ENCODE measurements at regions not wholly inside any gene's neighbourhood (a gene's known extent, or its start where the extent isn't known, plus 50 kb on each side); places are given as distances from the start of the nearest gene placed in this dataset.

DNA sequence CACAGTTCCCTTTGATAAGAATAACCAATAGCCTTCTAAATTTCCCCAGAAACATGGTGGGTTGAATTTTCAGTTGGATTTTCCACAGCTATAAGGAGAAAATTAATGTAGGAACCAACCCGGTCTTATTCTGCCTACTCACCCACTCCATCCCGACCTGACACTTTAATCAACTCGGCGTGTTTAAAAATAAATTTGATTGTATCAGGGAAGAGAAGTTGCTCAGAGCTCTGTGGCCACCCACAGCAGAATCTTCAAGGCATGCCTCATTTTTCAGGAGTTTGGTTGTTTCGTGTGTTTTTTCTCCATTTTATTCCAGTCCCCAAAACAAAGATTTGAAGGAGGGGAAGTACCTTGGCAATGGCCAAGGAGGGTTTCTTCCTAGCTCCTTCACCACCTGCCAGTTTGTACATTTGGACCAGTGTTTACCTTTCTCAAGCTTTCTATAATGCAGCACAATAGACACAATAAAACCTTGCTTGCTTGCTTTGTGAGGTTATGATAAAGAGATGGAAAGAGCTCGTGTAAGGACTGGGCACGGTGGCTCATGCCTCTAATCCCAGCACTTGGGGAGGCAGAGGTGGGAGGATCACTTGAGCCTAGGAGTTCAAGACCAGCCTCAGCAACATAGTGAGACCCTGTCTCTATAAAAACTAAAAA lies 297.2 kb upstream of the JARID2 start:
- DNase-seq (ENCODE audit: low read depth in 1 of 2, low spot score in 1 of 2): no peak

DNA sequence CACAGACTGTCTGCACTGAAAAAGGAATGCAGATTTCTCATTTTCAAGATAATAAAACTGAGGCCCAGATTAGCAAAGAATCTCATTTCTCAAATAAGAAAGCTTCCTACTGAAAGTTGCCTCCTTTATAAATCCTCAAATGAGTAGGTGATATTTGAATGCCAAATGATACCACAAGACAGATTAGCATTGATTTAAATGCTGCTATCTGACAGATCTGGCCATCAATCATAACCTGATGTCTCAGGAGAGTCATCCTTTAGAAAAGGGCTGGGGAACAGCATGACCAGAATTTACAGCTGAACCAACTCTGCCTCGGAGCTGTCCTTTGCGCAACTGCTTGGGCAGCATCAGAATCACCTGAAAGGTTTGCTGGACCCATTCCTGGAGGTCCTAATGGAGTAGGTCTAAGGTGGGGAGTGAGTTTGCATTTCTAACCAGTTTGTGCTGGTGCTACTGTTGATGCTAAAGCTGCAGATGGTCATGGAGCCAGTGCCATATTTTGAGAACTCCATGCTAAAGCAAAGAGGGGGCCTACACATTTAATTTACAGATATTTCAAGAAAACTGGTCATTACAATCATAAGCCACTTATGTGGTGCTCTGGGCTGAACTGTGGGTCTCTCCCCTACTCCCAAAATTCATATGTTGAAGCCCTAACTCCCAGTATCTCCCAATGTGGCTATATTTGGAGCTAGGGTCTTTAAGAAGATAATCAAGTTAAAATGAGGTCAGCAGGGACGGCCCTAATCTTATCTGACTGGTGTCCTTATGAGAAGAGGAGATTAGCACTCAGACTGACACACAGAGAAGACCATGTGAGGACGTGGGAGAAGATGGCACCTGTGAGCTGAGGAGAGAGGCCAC lies 295.5 kb upstream of the JARID2 start:
- DNase-seq (ENCODE audit: low read depth in 1 of 2, low spot score in 1 of 2): no peak

DNA sequence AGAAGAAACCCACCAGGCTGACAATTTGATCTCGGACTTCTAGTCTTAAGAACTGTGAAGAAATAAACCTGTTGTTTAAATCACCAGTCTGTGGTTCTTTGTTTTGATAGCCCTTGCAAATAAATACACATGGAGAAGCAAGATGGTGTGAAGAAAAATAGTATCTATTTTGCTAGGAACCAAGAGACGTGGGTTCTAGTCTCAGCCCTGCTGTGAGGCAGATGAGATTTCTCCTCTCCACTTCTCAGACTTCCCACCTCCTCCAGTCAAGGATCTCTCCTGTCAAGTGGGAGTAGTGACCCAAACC lies 294.9 kb upstream of the JARID2 start:
- DNase-seq (ENCODE audit: low read depth in 1 of 2, low spot score in 1 of 2): no peak

DNA sequence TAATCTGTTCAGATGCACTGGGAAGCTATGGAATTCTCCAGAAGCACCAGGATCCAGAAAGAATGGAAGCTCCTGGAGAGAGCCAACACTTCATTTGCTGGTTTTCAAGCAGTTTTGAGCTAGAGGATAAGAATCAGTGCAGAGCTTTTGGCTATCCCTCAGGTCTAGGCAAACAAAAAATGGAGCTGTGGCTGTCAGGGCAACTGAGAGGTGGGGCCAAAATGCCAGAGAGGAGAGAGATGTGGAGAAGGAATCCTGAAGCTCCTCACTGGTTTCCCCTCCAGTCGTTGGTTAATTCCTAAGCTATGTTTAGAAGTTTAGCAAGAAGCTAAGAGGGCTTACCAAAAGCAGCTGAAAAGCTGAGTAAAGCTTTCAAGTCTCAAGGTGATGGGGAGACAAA lies 294.2 kb upstream of the JARID2 start:
- no peak for DNase-seq (ENCODE audit: low read depth in 1 of 2, low spot score in 1 of 2)

DNA sequence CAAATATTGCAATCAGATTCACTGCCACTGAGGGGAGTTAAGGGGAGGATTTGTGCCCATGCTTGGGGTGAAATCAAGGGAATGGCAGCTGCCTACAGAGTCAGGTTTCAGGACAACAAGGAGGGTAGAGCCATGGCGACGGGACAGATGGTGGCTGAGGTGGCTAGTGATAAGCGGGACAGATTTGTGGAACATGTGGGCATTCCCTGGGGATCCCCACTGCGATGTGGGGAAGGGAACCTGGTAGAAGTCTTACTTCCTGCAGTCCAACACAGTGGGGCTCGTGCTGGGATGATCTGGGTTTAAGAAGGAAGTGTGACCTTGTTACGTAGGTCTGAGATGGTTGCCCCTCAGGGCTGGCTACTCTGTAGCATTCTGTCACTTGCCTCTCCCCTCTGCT lies 292.0 kb upstream of the JARID2 start:
- DNase-seq (ENCODE audit: low read depth in 1 of 2, low spot score in 1 of 2): no peak

DNA sequence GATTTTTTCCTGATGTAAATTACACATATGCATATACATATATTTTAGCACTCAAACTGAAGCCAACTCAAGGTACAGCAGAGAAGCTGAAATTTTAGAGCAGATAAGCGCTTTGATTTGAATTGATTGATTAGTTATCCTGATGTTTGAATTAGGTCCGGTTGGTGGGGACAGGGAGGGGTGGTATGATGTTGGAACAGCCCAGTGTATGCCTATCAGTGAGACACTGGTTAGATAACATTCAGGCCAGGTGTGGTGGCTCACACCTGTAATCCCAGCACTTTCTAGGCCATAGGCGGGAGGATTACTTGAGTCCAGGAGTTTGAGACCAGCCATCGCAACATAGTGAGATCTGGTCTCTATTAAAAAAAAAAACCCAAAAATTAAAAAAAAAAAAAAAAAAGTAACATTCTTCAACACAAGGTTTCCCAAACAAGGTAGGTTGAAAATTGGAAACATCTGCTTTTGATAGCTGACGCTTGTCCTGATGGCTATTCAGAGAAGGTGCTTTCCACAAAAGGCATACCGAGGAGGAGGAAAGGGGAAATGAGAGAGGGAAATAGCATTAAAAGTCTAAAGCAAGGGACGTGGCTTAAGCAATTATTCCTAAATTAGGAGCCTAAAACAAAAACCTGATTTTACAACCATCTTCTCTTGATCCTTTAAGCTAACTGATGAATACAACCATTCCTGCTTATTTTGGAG lies 288.4 kb upstream of the JARID2 start:
- no peak for DNase-seq (ENCODE audit: low read depth in 1 of 2, low spot score in 1 of 2)

DNA sequence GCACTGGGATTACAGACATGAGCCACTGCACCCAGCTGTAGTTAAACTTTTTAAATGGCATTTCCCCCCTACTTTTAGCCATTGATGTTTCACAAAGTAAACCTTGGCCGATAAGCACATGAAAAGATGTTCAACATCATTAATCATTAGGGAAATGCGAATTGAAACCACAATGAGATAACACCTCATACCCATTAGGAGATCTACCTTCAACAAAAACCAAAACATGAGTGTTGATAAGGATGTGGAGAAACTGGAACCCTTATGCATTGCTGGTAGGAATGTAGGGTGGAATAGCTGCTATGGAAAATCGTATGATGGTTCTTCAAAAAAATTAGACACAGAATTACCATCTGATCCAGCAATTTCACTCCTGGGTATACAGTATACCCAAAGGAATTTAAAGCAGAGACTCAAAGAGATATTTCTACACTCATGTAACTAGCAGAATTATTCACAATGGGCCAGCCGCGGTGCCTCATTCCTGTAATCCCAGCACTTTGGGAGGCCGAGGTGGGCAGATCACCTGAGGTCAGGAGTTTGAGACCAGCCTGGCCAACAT lies 286.5 kb upstream of the JARID2 start:
- DNase-seq (ENCODE audit: low read depth in 1 of 2, low spot score in 1 of 2): no peak

DNA sequence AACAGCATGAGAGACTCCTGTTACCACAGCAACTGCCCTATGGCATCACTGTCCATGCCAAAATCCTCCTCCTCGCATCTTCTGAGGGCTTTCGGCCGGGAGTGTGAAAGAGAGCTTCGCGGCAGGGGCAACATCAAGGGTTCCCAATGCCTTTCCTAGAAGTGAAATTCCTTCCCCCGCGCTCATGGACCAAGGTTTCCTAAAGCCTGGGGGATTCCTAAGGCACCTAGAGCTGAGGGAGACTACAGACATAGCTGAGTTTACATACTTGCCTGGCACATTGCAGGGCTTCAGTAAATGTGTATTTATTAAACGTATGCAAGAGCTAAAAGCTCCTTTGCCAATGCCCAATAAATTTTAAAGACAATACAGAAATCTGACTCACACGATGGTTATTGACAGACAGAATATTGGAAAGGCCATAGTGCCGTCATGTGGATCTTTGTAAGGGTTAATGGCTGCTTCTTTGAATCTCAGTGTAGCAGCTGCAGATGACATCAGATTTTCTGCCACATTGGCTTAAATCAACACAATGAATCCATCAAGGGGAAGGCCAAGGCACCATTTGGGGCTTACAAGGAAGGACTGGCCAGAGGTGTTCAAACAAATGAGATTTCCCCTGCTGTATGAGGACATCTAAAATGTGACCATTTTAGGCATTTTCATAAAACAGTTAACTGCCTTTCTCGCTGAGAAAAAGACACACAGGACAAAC lies 281.2 kb upstream of the JARID2 start:
- no peak for DNase-seq (ENCODE audit: low read depth in 1 of 2, low spot score in 1 of 2)

DNA sequence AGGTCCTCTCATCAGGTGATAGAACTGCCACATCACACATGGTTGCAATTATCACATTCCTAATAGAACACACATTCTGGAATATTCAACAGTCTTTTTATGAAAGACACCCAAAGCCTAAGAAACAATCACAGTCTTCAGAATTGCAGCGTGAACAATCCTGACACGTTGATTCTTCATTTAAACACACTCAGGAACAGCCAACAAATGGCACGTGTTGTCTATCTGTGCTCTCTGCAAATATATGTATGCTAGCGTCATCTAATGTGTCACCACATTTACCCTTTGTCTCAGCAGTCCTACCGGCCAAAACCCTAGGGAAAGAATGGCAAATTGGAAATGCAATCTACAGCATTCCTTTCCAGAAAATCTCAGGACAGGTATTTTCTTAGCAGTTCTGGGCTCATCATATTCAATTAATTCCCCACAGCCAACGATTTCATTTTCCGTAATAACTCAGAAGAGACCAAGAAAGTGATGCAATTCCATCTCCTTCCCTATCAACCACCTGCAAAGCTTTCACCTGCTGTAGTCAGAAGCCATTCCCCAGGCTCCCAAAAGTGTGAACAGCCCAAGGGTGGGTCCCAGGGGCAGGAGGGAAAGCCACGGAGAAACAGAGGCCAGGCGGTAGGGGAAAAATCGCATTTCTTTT lies 280.3 kb upstream of the JARID2 start:
- no peak for DNase-seq (ENCODE audit: low read depth in 1 of 2, low spot score in 1 of 2)

DNA sequence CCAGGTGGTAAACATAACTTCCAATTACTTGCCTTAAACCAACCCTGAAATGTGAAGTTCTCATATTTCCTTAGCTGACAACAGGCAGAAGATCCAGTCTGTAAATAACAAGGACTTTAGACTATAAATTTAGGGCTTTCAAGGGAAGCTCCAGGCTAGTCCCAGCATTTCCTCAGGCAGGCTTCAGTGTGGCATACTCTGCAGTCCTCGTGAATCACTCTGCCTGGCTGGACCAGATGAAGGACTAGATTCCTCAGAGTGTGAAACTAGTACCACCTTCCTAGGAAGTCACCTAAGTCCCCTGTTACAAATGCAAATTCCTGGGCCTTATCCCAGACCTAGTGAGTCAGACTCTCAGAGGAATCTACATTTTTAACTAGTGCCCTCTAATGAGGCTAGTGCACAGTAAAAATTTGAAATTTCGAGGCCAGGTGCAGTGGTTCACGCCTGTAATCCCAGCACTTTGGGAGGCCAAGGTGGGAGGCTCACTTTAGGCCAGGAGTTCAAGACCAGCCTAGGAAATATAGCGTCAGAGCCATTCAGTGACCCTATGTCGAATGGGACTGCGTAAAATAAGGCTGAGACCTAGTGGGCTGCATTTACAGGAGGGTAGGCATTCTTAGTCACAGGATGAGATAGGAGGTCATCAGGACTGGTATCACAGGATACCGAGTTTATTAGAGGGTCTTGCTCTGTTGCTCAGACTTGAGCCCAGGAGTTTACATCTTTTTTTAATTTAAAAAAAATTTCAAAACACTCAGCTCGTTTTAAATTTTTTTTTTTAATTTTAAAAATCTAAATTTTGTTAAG lies 279.6 kb upstream of the JARID2 start:
- DNase-seq (ENCODE audit: low read depth in 1 of 2, low spot score in 1 of 2): no peak

DNA sequence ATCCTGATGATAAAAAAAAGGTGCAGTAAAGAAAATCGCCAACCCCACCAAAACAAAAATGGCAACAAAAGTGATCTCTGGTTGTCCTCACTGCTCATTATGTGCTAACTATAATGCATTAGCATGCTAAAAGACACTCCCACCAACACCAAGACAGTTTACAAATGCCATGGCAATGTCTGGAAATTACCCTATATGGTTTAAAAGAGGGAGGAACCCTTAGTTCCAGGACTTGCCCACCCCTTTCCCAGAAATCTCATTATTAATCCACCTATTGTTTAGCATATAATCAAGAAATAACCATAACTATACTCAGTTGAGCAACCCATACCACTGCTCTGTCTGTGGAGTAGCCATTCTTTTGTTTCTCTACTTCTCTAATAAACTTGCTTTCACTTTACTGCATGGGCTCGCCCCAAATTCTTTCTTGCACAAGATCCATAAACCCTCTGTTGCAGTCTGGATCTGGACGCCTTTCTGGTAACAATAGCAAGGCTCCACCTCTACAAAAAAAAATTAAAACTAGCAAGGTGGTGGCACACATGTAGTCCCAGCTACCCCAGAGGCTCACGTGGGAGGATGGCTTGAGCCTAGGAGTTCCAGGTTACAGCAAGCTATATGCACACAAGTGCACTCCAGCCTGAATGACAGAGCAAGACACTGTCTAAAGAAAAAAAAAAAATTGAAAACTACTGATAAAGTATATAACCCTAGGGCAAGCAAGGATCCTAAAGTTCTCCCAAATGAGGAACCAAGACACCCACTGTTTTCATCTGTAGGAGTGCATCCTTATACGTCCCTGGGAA lies 278.8 kb upstream of the JARID2 start:
- no peak for DNase-seq (ENCODE audit: low read depth in 1 of 2, low spot score in 1 of 2)

DNA sequence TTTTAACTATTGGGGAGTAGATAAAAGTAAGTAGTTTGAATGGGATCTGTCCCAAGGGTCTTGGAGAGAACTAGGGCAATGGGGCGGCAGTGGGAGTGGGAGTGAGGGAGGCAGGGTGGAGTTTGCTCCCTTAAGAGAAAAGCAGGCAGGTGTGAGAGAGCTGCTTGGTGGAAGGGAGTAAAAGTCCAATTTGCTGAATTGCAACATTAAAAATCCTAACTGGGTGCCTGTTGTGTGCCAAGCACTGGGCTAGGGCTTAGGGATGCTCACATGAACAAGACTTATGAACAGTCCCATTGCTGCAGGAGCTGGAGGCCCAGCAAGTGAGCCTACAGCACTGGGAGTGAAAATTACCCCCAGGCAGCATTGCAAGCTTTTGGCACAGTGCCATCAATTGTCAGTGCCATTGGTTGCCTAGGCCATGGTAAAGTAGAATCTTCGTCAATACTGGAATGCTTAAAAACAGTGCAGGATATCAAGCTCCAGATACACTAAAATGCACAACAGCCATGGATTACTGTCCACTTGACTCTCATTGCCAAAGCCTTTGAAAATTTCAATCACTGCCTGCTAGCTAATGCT lies 277.7 kb upstream of the JARID2 start:
- DNase-seq (ENCODE audit: low read depth in 1 of 2, low spot score in 1 of 2): no peak

DNA sequence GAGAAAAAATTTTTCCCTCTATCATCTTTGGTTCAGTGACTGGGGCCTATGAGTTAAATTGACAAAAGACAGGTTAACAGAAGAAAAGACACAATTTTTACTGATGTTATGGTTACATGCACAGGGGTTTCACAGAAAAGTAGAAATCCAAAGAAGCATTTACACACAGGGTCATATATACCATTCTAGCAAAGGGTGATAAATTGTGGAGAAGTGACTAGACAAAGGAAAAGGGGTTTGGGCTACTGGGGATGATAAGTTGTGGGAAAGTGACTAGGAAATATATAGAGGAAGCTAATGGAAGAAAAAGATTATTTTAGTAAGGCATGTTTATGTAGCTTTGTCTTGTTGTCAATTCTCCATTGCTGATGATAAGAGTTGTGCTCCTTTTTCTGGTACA lies 276.7 kb upstream of the JARID2 start:
- no peak for DNase-seq (ENCODE audit: low read depth in 1 of 2, low spot score in 1 of 2)

DNA sequence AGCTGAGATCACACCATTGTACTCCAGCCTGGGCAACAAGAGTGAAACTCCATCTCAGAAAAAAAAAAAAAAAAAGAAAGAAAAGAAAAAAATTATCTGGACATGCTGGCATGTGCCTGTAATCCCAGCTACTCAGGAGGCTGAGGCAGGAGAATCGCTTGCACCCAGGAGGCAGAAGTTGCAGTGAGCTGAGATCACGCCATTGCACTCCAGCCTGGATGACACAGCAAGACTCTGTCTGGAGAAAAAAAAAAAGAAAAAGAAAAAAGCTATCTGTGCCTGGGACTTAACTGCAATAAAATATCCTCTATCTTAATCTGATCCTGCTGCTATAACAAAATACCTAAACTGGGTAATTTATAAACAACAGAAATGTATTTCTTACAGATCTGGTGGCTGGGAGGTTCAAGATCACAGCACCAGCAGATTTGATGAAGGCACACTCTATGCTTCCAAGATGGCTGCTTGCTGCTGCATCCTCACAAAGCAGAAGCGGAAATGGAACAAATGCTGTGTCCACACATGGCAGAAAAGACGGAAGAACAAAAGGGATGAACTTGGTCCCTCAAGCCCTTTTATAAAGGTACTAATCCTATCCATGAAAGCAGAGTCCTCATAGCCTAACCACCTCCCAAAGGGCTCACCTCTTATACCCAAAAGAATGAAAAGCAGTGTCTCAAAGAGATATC lies 273.3 kb upstream of the JARID2 start:
- no peak for DNase-seq (ENCODE audit: low read depth in 1 of 2, low spot score in 1 of 2)

DNA sequence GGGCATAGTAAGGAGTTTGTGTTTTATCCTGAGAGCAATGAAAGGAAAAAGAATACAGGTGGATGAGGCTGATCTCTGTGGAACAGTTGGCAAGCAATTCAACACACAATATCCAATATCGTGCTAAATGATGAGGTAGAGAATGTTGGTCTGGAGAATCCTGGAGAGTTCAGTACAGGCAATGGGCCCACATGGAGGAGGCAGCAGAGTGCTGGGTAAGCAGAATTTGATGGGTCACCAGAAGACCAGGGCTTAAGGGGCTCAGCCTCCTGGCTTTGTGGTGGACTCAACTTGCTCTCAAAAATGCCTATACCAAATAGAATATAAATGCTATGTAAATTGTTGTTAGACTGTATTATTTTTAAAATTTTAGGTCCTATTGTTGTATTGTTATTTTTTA lies 271.5 kb upstream of the JARID2 start:
- DNase-seq (ENCODE audit: low read depth in 1 of 2, low spot score in 1 of 2): no peak

DNA sequence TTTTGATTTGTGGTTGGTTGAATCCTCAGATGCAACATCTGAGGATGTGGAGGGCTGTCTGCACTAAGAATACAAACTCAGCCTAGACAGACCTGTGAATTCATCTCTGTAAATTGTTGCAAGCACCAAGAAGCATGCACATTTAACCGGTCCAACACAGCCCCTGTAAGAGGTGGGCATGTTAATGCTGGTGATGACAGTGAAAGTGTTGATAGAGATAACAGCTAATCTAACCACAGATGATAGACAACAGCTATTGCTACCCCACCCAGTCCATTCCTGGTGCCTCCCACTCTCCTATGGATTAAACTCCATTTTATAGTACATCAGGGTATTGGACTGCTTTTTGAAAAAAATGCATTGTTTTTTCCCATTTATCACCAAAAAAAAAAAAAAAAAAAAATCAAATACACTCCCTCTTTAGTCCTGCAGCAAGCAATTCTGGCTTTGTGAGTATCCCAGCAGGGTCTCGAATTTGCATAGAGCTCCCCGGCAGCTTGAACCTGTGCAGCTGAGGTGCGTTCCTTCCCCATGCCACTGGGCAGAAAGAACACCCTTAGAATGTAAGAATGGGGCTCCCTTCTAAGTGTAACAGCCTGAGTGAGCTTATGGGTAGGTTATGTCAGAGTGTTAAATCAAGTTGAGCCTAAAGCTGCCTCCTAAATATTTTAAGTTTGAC lies 270.9 kb upstream of the JARID2 start:
- DNase-seq (ENCODE audit: low read depth in 1 of 2, low spot score in 1 of 2): no peak

DNA sequence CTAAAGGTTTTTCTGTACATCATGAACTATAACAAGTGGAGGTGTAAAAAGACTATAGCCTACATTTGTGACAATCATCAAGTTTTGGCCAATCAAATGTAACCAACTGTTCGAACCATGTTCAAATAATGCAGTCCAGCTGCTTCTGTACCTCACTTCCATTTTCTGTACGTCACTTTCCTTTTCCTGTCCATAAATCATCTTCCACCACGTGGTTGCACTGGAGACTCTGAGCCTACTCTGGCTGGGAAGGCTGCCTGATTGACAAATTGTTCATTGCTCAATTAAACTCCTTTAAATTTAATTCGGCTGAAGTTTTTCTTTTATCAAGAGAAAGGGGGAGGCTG lies 270.4 kb upstream of the JARID2 start:
- no peak for DNase-seq (ENCODE audit: low read depth in 1 of 2, low spot score in 1 of 2)

Data from stimulated activated CD4-positive, alpha-beta T cell treated with anti-CD3 and anti-CD28 coated beads, Interleukin-15, amount 100 ng/mL, for 1 hour (primary cell).